Stimulated activated CD4-positive, alpha-beta T cell treated with anti-CD3 and anti-CD28 coated beads, Interleukin-15, amount 100 ng/mL, for 24 hours (primary cell): ENCODE measurements at regions not wholly inside any gene's neighbourhood (a gene's known extent, or its start where the extent isn't known, plus 50 kb on each side); places are given as distances from the start of the nearest gene placed in this dataset.
"Not testable (repeated sequence)": the region's sequence is repeated elsewhere in the genome, so short reads cannot be mapped to it uniquely, and the experiment has no call there.

Experiments
- DNase-seq: peaks from one replicate; pipeline ENCODE4 v3.0.0-alpha.2; 2020

GRCh38 chr2:155502766-155503165, 804.3 kb downstream of the KCNJ3 start:
- no peak for DNase-seq

DNA sequence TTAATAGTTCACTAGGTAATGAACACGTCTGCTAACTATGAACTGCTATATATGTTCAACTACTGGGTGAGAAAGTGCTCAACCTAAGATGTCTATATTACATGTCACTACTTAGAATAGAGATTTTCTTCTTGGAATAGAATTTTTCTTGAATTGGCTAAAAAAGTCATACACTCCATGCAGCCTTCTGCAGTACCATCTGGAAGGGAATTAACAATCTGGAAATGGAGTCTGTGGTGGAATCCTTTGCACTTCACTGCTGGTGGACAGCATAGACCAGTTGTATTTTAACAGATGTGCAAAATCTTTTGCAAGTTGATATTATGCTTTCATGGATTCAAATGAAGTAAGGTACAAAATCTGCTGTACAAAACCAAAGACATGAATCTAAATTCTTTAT, 799.6 kb downstream of the KCNJ3 start:
- no peak for DNase-seq

DNA sequence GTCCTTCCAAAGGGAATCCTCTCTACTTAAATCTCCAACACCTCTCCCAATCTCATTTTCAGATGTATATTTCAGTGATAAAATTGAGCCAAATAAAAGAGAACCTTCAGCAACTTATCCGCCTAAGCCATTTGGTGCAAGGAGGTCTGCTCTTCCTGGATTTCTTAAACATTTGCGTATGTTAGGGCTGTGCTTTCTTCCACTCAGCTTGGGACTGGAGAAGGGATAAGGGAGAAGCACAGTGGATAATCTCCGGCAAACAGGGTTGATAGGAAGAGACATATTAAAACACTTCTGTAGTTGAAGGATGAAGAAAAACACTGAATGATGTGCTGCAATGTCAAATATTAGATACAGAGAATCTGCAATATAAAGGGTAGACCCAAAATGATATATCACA, 796.2 kb downstream of the KCNJ3 start:
- DNase-seq = no peak

DNA sequence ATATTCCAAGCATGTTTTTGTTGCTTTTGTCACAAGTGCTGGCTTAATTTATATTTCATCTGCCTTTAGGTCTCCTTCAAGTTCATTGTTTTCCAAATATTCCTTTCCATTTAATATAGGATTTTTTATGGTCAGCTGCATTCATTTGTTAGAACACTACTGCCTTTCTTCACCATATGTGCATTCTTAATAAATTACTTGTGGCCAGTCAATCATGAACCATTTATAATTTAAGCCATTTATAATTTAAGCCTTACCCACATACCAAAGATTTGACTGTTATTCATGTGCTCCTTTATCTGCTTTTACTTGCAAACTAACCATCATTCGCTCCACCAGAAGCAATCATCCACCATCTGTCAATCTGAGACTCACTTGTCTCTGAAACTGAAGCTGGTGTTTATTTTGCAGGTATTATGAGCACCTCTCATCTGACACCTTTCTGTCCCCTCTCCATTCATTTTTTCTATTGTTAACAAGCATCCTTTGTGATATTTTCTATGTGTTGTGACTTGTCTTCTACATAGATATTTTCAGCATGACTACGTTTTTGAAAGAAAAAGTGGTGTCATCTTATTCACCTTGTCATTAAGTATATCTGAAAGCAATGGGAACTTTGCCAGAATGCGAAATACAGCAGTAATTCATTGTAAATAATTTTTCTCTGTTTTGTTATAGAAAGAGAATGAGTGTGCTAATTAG, 786.8 kb downstream of the KCNJ3 start:
- DNase-seq = no peak

DNA sequence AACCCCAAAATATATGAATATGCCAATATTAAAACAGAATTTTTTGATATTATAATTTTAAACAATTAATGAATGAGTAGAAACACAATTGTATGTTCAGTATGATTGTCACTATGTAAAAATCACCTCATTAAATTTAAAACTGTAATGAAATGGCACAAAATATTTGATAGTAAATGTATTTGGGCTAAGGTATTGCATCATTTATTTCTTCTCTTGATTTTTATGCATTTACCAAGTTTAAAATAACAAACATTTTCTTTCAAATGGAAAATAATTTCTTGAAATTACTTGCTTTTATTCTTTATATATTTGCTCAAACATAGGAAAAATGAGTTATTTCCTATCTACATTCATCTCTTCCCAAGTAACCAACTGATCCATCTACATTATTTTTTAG, 782.6 kb downstream of the KCNJ3 start:
- no peak for DNase-seq

DNA sequence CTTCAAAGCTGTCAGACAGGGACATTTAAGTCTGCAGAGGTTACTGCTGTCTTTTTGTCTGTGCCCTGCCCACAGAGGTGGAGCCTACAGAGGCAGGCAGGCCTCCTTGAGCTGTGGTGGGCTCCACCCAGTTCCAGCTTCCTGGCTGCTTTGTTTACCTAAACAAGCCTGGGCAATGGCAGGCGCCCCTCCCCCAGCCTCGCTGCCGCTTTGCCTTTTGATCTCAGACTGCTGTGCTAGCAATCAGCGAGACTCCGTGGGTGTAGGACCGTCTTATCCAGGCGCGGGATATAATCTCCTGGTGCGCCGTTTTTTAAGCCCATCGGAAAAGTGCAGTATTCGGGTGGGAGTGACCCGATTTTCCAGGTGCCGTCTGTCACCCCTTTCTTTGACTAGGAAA, 773.5 kb downstream of the KCNJ3 start:
- DNase-seq = not testable (repeated sequence)

DNA sequence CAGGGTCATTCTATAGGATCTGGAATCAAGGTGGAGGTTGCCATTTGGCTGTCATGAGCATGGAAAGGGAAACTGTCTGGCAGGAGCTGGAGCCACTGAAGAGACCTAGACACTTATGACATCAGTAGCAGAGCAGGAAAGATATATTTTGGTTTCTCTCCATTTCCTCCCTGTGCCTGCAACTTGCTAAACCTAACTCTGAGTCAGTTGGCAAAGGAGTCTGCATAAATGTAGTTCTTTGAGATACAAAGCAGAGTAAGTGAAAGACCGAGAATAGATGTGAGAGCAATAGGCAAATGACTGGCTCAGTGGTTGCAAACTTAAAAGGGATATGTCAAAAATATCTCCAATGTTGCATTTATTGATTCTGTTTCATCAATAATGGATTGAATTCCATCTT, 757.7 kb downstream of the KCNJ3 start:
- DNase-seq = no peak

GRCh38 chr2:155442755-155443372, 744.4 kb downstream of the KCNJ3 start:
- no peak for DNase-seq

GRCh38 chr2:155442088-155442487, 743.6 kb downstream of the KCNJ3 start:
- no peak for DNase-seq

- DNase-seq = no peak
These were observed 732.6 kb downstream of the KCNJ3 start for GRCh38 chr2:155431004-155431507.

DNA sequence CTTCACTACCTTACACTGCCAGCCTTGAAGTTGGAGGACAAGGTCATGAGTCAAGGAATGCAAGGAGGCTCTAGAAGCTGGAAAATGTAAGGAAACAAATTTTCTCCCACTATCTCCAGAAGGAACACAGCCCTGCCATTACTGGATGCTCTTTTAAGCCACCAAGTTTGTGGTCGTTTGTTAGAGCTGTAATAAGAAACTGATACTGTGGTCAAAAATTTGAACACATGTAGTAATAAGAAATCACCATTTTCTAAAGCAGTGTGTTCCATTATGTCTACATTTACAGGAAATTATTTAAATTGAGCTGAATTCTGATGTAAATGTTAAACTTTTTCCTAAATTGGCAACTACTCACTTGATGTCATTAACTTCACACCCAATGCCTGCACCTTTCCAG, 729.0 kb downstream of the KCNJ3 start:
- DNase-seq = no peak

- DNase-seq = no peak
These were observed 726.0 kb downstream of the KCNJ3 start for GRCh38 chr2:155424518-155424917.

DNA sequence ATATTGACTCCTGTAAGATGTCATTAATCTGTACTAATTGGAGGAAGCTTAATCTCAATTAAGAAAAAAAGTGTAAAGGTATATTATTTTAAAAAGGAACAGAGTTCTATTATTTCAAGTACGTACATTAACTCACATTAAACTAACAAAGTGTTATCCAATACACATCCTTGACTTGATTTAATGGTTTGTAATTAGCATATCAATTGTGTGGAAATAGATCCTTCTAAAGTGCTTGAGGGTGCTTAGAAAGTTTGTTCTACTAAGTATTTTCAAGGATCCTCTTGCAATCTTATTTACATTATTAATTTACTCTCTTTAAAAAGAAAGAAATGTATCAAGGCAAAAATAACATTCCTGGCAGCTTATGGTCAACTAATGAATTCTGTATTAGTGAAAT, 720.3 kb downstream of the KCNJ3 start:
- no peak for DNase-seq

DNA sequence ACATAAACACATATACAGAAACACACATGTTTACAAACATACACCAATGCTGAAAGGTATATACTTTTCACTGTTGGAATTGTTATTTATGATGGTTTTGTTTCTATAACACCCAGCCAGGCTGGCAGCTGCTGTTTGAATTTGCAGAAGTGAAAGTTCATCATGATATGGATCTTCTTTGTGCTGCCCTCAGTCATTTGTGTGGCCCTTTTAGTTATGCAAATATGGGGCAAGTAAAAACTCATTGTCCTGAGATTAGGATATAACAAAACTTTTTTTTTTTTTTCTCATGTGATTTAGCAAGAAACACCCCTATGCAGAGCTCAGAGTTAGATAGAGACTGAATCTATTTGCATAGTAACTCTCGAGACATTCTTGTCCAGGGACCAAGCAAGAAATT, 714.1 kb downstream of the KCNJ3 start:
- DNase-seq = no peak

DNA sequence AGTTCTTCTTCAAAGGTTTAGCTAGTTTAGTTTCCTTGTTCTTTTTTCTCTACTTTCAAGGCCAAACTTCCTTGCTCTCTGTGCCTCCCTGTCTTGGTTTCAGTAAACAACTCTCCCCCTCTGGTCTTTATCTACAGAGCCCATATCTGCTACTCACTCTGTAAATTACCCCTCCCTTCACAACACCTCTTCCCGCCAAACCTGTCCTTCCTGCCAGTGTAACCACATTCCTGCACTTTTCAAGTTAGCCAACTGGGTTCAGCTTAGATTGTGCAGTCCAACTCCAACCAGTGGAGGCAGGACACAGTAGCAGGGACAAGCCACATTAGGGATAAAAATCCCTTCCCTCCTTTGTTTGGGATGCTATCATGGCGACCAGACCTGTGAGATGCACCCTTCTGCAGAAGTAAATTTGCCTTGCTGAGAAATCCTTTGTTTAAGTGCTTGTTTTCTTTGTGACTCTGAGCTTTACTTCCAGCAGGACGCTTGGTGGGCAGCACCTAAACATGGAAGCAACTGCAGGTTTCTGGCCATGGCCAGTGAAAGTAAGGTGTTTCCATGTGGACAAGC, 706.0 kb downstream of the KCNJ3 start:
- DNase-seq = no peak

DNA sequence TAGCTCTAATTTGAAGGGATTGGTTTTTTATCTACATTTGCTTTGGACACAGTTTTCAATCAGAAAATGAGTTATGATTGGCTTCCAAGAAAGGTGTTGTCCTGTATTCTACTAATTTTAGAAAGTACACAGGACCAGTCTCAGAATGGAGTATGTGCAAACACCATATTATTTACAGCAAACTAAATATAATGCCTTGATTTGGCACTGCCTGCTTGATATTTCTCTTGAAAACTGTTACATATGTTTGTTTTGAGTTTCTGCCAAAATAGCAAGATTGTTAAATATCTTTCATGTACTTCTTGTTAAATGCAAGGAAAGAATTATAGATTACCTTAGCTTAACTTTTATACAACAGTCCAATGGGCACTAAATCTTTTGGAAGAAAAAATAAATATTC, 694.9 kb downstream of the KCNJ3 start:
- DNase-seq = no peak

GRCh38 chr2:155391613-155392130, 693.2 kb downstream of the KCNJ3 start:
- no peak for DNase-seq

DNA sequence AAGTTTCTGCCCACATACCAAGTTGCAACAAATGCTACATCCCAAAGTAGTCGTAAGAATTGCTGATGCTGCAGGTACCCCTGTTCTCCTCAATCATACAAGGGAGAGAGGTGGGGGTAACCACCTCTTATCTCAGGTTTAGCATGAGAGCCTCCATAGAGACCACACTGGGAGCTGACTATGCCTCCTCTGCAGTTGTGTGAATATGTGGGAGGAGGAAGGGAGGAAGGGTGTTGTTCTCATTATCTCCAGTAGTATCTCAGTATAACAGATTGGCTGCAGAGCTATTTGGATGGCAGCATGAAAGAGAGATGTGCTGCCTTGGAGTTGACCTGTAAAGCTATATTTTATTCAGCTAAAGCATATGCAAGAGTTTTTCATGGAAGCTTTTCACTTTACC, 690.7 kb downstream of the KCNJ3 start:
- DNase-seq = no peak

- no peak for DNase-seq
These were observed 686.1 kb downstream of the KCNJ3 start for GRCh38 chr2:155384555-155385123.

DNA sequence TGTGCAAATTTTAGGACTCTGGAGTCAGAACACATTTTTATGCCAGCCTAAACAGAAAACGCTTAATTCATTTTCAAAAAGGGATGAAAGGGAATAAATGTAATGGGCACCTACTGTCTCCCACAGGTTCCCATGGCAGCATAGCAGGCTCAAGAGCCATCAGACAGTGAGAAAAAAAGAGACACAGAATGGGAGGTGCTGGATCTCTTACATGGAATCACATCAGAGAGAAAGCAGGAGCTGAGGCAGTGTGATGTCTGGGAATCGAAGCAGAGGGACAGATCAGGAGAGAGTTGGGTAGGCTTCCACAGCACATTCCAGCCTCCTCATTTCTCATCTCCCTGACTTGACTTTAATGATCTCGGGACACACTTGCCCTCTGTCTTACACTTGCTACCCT, 684.3 kb downstream of the KCNJ3 start:
- DNase-seq = no peak

DNA sequence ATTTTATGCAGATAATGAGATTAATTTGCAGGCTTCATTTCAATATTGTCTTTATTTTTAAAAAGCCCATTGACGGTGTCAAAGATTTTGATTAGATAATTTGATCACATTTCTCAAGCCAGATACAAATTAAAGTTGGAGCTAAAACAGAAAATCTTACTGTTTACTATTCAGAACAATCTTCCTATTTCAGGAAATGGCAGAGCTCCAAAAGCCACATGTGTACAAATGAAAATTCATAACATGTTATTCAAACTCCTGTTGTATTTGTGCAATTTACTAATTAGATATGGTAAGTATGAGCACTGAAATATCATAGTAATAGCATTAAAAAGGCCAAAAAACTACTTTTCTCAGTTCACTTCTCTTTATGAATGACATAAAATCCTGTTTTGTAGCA, 682.9 kb downstream of the KCNJ3 start:
- DNase-seq = no peak

DNA sequence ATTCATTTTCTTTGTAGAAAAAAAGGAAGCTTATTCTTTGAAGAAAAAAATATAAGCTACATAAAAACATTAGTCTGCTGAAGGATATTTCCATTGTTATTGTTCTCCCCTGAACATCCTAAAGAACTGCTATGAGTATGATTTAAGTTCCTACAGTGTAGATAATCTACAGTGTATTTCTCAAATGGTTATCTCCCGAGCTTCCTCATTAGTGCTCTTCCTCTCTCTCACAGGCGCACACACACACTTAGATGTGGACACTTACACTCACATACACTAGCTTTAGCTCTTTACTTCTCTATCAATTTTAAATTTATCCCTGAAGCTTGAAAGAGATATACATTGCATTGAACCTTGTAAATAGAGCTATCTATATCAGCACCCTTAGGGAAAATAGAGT, 681.0 kb downstream of the KCNJ3 start:
- no peak for DNase-seq

DNA sequence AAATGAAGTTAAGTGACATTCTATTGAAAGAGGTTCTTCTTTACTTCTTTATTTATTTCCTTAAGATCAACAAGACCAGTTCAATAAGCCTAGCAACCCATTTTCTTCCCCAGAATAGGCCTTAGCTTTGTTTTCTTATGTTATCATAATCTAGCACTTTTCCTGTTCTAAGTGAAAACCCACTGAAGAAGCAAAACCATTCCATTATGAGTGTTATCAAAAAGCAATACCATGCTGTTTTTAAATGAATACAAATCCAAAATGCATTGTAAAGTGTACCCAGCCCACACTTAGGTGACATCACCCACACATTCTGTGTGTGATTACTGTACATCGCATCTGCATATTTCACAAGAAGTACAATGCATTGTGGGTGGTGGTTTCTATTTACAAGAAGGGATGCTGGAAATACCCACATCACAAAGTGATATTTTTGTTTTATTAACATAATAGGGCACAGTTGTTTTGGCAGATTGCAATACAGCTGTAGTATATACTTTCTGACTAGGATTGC, 679.5 kb downstream of the KCNJ3 start:
- DNase-seq = no peak

GRCh38 chr2:155377266-155377680, 678.8 kb downstream of the KCNJ3 start:
- no peak for DNase-seq
